AG04449 (cell line): ENCODE measurements at regions not wholly inside any gene's neighbourhood (a gene's known extent, or its start where the extent isn't known, plus 50 kb on each side); places are given as distances from the start of the nearest gene placed in this dataset.

ENCODE experiments used
- CTCF ChIA-PET: fragments of 350-600 bp; formaldehyde crosslinking; extraction: SDS; loops from one replicate; lab custom pipeline; 2021; ENCODE audit warnings: antibody characterized with exemption; lab: Yijun Ruan, JAX
- POLR2A ChIA-PET: fragments of 400-600, 350-600 bp; formaldehyde crosslinking; extraction: SDS; loops from one replicate; lab custom pipeline; 2020; ENCODE audit warnings: antibody characterized with exemption, inconsistent platforms; lab: Yijun Ruan, JAX
- DNase-seq: peaks from one replicate; pipeline ENCODE4 v3.0.0-alpha.2; 2010; ENCODE audit warnings: low read depth, low spot score
- H3K4me3 ChIP-seq: 2 replicates; pipeline ENCODE4 v1.5.1; 2011; ENCODE audit warnings: low read depth, mild to moderate bottlenecking, control low read depth, low read length
- TF ChIP-seq, protein P1 (sequence below): IDR thresholded peaks from one replicate; pipeline ENCODE4 v1.5.1; 2011; ENCODE audit warnings: mild to moderate bottlenecking, moderate library complexity, low read length, control low read depth, inconsistent platforms; ENCODE audit not compliant: insufficient read depth; ENCODE audit errors: missing control alignments

DNA sequence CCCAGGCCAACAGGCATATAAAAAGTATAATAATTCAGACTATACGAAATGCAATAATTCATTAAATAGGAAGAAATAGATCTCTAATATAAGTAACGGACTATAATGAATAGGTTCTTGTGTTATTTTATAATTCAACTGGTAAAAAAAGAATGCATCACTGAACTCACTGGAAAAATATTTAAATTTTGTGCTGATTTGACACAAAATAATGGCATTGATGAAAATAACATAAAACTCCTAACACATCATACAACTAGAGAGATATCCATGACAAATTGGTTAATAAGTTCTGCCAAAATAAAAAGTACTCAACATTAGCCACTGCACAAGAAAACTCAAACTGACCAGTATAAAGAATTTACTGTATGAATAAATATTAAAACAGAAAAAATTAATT, 57.1 kb upstream of the RAB4A start:
- DNase-seq, result no peak
- POLR2A ChIA-PET, result no interaction called here
- no peak overlapping the region for H3K4me3 ChIP-seq
- CTCF ChIA-PET, result interaction anchor here (10.3 kb wide), 1 partner anchor 15 kb away, joined by 75 read pairs; no protein-coding TSS in a partner anchor
- TF ChIP-seq, protein P1, sequence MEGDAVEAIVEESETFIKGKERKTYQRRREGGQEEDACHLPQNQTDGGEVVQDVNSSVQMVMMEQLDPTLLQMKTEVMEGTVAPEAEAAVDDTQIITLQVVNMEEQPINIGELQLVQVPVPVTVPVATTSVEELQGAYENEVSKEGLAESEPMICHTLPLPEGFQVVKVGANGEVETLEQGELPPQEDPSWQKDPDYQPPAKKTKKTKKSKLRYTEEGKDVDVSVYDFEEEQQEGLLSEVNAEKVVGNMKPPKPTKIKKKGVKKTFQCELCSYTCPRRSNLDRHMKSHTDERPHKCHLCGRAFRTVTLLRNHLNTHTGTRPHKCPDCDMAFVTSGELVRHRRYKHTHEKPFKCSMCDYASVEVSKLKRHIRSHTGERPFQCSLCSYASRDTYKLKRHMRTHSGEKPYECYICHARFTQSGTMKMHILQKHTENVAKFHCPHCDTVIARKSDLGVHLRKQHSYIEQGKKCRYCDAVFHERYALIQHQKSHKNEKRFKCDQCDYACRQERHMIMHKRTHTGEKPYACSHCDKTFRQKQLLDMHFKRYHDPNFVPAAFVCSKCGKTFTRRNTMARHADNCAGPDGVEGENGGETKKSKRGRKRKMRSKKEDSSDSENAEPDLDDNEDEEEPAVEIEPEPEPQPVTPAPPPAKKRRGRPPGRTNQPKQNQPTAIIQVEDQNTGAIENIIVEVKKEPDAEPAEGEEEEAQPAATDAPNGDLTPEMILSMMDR, result no peak

DNA sequence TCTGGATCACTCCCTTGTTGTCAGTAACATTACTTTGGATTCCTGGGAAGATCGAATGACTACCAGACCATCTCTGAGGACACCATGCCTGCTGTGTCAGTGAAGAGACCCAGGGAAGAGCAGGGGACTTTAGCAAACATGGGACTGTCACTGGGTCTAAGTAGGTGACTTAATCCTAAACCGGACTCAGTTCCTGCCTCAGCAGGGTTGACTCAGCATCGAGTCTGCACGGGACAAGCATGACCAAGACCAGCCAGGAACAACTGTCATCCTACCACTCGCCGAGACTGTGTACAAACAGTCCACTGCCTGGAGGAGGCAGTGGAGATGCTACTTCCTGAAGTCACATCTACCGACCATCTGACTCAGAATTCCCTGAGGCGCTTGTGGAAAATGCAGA, 53.2 kb upstream of the RAB4A start:
- ChIA-PET CTCF (interaction anchor here (2.0 to 10.3 kb wide), 2 partner anchors 10 to 11 kb away, joined by 11 to 75 read pairs; no protein-coding TSS in a partner anchor), POLR2A (no interaction called here)
- H3K4me3 ChIP-seq, result no peak overlapping the region
- no peak for DNase-seq
- TF ChIP-seq, protein P1, result no peak

DNA sequence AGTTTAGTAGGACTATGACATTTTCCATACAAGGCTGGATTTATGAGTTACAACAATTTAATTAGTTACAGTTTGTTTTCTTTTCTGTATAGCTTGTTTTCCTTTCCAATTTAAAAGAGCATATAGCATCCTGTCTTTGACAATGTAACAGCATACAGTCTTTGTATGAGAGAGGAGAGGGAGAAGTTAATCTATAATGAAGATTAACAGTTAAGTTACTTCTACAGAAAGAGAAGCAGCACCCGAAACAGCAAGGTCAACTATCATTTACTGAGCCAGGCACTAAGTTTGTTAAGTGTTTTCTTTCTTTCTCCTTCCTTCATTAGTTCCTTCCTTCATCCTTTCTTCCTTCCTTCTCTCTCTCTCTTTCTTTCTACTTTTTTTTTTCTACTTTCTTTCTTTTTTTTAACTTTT, 52.3 kb upstream of the RAB4A start:
- POLR2A ChIA-PET, result no interaction called here
- DNase-seq, result no peak
- TF ChIP-seq, protein P1, result no peak
- H3K4me3 ChIP-seq, result no peak overlapping the region
- CTCF ChIA-PET, result interaction anchor here (0.8 to 2.0 kb wide), 2 partner anchors 9 to 554 kb away, joined by 5 to 11 read pairs; no protein-coding TSS in a partner anchor

DNA sequence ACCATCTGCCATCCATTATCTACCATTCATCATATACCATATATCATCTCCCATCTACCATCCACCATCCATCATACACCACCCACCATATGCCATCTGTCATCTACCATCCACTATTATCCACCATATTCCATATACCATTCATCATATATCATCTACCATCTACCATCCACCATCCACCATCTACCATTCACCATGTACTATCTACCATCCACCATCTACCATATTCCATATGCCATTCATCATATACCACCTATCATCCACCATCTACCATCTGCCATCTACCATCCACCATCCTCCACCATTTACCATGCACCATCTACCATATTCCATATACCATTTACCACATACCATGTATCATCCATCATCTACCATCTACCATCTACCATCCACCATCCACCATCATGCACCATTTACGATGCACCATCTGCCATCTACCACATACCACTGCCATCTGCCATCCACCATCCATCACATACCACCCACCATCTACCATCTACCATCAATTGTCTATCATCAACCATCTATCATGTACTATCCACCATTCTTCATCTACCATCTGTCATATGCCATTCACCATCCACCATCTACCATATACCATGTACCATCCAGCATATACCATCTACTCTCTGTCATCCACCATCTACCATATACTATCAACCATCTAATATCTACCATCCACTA, 50.6 kb upstream of the RAB4A start:
- DNase-seq, result no peak
- no peak overlapping the region for H3K4me3 ChIP-seq
- TF ChIP-seq, protein P1, result no peak
- POLR2A ChIA-PET, result no interaction called here
- CTCF ChIA-PET, result interaction anchor here (0.9 kb wide), 1 partner anchor 35 kb away, joined by 3 read pairs; no protein-coding TSS in a partner anchor

DNA sequence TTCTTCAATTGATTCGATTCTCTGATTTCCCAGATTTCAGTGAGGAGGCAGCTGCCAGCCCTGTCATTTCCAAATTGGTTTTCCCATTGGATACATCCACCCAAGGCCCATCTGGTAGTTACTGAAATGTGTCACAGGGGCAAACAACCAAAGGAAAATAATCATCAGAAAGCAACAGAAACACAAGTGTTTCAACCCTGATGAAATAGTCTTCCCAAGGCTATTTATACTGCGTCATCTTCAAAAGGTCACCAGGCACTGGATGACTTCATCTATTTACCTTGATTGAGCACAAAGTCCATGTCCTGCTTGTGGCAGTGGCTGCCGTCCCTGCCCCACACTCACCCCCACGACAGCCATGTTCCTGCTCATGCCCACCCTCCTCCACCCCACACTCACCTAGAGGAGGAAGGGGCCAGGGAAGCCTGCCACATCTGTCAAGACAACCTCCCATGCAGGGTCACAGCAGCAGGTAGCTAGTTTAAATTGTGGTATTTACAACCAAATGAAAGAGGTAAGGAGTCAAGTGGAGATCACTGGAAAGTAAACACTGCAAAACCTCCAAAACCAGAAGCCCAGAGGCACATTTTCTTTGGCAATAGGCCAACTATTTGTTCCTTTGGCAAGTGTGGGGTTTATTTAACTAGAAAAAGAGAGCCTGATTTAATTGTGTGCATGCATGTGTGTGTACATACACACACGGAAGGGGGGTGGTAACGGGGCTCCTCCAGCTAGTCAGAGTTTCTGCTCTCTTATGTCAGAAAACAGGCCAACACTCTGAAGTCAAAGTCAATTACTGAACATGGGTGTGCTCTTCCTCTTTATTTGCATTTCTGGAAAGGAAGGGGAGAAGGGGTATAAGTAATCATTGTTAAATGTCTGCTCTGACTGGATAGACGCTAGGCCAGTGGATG, 49.5 kb upstream of the RAB4A start:
- no peak overlapping the region for H3K4me3 ChIP-seq
- ChIA-PET CTCF (interaction anchor here (0.6 to 2.2 kb wide), 4 partner anchors 9 to 557 kb away, joined by 3 to 9 read pairs (median 3); no protein-coding TSS in a partner anchor), POLR2A (no interaction called here)
- TF ChIP-seq, protein P1, result no peak
- DNase-seq, result no peak
